AG09309 (cell line): ENCODE measurements at regions not wholly inside any gene's neighbourhood (a gene's known extent, or its start where the extent isn't known, plus 50 kb on each side); places are given as distances from the start of the nearest gene placed in this dataset.

ENCODE experiments used
- DNase-seq: peaks from one replicate; pipeline ENCODE4 v3.0.0-alpha.2; 2010; ENCODE audit warnings: low read depth
- H3K4me3 ChIP-seq: 2 replicates; pipeline ENCODE4 v1.5.1; 2011; ENCODE audit warnings: mild to moderate bottlenecking, low read depth, low read length, moderate library complexity; ENCODE audit not compliant: control insufficient read depth
- TF ChIP-seq, protein P1 (sequence below): IDR thresholded peaks from 2 replicates; pipeline ENCODE4 v1.5.1; 2011; ENCODE audit warnings: mild to moderate bottlenecking, low read depth, low read length, inconsistent platforms; ENCODE audit not compliant: insufficient read depth, control insufficient read depth; ENCODE audit errors: missing control alignments

DNA sequence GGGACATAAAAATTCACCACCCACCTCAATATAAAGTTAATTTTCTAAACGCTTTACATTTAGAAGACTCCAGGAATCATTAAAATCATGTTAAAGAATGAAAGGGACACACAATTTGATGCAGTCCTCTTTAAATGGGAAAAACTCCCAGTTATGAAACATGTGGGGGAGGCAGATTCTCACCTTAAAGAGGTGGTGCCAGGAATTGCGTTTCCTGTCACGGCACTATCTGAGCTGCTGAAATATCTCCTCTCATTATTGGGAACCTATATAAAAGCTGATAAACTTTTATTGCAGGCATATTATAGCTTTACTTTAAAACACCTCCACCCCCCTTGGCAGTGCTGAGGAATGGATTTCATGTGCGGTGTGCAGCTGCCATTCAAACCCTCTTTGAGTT is 94.8 kb upstream of the SORCS3 start:
- no peak for DNase-seq
- TF ChIP-seq, protein P1, sequence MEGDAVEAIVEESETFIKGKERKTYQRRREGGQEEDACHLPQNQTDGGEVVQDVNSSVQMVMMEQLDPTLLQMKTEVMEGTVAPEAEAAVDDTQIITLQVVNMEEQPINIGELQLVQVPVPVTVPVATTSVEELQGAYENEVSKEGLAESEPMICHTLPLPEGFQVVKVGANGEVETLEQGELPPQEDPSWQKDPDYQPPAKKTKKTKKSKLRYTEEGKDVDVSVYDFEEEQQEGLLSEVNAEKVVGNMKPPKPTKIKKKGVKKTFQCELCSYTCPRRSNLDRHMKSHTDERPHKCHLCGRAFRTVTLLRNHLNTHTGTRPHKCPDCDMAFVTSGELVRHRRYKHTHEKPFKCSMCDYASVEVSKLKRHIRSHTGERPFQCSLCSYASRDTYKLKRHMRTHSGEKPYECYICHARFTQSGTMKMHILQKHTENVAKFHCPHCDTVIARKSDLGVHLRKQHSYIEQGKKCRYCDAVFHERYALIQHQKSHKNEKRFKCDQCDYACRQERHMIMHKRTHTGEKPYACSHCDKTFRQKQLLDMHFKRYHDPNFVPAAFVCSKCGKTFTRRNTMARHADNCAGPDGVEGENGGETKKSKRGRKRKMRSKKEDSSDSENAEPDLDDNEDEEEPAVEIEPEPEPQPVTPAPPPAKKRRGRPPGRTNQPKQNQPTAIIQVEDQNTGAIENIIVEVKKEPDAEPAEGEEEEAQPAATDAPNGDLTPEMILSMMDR: no peak
- H3K4me3 ChIP-seq: no peak overlapping the region

DNA sequence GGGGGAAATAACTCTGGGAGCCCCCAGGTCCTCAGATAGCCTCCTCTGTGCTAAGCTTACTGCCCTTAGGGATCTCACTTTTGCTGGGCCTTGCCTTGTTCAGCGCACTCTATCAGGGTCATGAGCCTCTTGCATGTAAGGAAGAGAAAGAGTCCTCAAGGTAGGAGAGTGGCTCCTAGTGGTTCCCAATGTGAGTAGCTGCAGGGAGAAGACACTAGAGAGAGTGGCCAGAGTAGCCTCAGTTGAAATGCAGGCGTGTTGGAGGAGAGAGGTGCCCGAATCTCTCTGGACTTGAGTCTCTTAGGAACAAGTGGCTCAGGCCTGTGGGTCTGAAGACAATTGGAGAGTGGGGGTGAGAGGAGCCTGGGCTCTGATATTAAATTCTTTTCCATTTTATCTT is 94.3 kb upstream of the SORCS3 start:
- no peak for DNase-seq
- TF ChIP-seq, protein P1: no peak
- no peak overlapping the region for H3K4me3 ChIP-seq

DNA sequence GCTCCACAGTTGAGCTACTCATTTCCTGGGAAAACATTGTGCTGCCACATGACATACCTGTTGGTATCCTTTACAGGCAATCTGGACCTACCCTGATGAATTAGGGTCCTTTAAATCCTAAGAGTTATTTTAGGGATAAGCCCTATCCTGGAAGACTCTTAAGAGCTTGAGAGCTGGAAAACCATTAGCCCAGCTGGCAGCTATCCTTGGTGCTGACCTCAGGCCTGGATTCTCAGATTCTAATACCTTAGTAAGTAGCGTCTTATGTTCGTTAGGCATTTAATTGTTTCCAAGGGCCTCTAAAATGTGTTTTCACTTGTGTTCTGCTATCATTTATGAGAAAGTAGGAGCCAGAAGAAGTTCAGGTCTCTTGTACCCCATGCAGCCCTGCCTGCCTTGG is 93.0 kb upstream of the SORCS3 start:
- no peak for DNase-seq
- TF ChIP-seq, protein P1: no peak
- H3K4me3 ChIP-seq: no peak overlapping the region

DNA sequence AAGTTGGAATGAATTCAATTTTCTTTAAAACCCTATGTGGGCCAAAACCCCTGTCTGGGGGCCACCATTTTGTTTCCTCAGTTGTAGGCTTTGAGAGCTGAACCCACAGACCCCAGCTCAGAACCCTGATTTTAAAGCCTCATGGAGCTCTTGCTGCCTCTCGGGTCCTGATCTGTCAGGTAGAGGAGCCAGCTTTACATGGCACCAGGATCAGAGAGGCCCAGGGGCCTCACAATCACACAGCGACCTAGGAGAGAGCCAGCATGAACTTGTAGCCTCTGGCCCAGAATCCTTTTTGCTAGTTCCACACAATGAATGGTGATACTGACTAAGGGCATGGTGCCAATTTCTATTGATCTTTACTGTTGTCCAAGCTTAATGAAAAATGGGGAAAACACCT is 84.3 kb upstream of the SORCS3 start:
- TF ChIP-seq, protein P1: no peak
- H3K4me3 ChIP-seq: no peak overlapping the region
- no peak for DNase-seq

DNA sequence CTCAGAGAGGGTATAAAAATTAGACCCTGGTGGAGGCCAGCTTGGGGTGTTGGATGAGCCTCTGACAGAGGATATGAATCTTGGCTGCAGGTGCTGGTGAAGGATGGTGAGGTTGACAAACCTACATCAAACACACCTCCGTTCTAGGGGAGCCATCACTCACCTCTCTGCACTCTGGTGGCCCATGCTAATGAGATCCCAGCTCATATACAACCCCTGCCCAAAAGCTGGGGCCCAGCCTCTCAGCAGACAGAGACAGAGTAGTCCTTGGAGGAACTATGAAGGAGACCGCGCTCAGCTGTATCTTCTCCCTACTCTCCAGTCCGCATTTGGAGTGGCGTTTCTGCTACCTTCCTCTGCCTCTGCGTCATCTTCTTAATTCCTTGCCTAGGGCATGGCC is 83.1 kb upstream of the SORCS3 start:
- DNase-seq: no peak
- H3K4me3 ChIP-seq: no peak overlapping the region
- TF ChIP-seq, protein P1: no peak

DNA sequence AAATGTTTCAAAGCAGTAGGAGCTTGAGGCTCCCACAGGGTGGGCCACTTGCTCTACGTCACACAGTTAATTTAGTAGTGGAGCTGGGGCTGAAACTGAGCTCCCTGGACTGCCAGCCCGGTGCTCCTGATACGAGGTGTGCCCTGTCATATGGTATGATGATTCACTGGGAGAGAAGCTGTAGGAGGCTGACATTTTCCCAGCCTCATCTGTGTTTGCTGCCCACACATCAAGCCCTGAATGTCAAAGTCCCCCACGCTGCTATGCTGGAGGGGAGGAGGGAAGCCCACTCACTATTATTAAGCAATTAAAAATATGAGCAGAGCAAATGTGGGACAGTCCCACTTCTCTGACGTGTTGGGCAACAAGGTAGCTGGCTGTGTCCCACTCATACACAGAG is 81.2 kb upstream of the SORCS3 start:
- TF ChIP-seq, protein P1: no peak
- H3K4me3 ChIP-seq: no peak overlapping the region
- DNase-seq: no peak

DNA sequence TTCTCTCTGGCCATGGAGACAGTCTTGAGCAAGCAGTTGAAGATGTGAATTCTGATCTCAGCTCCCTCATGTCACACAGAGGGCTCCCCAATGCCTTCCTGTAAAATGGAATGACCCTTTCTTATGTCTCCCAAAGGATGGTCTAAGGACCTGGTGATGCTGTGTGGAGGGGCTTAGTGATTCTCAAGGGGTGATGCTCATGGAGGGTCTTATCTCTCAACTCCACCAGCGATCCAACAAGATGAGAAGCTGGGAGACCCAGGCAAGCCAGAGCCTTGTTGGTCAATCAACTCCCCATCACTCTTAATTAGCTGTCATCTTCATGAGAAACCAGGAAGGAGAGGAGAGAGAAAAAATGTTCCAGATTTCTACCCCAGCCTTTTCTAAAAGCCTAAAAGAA is 78.0 kb upstream of the SORCS3 start:
- DNase-seq: no peak
- TF ChIP-seq, protein P1: no peak
- no peak overlapping the region for H3K4me3 ChIP-seq
